Left ventricle myocardium inferior (tissue), 1 donor: ENCODE measurements at regions not wholly inside any gene's neighbourhood (a gene's known extent, or its start where the extent isn't known, plus 50 kb on each side); places are given as distances from the start of the nearest gene placed in this dataset.

Experiments
- DNase-seq: peaks from one replicate; pipeline ENCODE4 v3.0.0-alpha.2; 2020
- H3K27ac ChIP-seq: fragments of 200-600 bp; replicated peaks from 2 replicates; pipeline ENCODE4 v1.8.0; 2021
- H3K27me3 ChIP-seq: fragments of 200-600 bp; 2 replicates; pipeline ENCODE4 v1.8.0; 2021; ENCODE audit warnings: low read depth
- H3K36me3 ChIP-seq: fragments of 200-600 bp; 2 replicates; pipeline ENCODE4 v1.8.0; 2021
- H3K4me1 ChIP-seq: fragments of 200-600 bp; 2 replicates; pipeline ENCODE4 v1.8.0; 2021
- H3K4me3 ChIP-seq: fragments of 200-600 bp; 2 replicates; pipeline ENCODE4 v1.8.0; 2021; ENCODE audit warnings: mild to moderate bottlenecking, moderate library complexity
- H3K9me3 ChIP-seq: fragments of 200-600 bp; replicated peaks from 2 replicates; pipeline ENCODE4 v1.8.0; 2021
- CTCF ChIP-seq: fragments of 200-600 bp; IDR thresholded peaks from 2 replicates; pipeline ENCODE4 v1.8.0; 2021; ENCODE audit warnings: antibody characterized with exemption, mild to moderate bottlenecking, borderline replicate concordance
- intact Hi-C: fragments of 100-400 bp; cut with micrococcal nuclease; formaldehyde crosslinking; loops from one replicate; pipeline ENCODE4 v1.11.0; 2022
- donor health status: DM: no; HTN: yes; CAD: no; lungs with severe emphysema.

GRCh38 chr10:36583690-36584089 is 541.7 kb upstream of the ANKRD30A start:
- H3K4me3 ChIP-seq, result no peak overlapping the region
- no peak for DNase-seq

GRCh38 chr10:36581237-36581636 is 544.2 kb upstream of the ANKRD30A start:
- no peaks in the 10 kb centered on the region for H3K27me3 ChIP-seq
- H3K27ac ChIP-seq, result no peak overlapping the region
- no peak for DNase-seq
- no peak overlapping the region for H3K4me3 ChIP-seq
- H3K9me3 ChIP-seq, result no peaks in the 10 kb centered on the region
- TF ChIP-seq CTCF, result no peak
- H3K36me3 ChIP-seq, result no peaks in the 10 kb centered on the region
- peaks cover 9% of the 10 kb centered on the region for H3K4me1 ChIP-seq
- intact Hi-C loops, result no loop called here

More at GRCh38 chr10:36583690-36584089, 541.7 kb upstream of the ANKRD30A start:
- Histone ChIP-seq H3K36me3 (no peaks in the 10 kb centered on the region), H3K4me1 (peaks cover 9% of the 10 kb centered on the region), H3K9me3 (no peaks in the 10 kb centered on the region), H3K27me3 (no peaks in the 10 kb centered on the region), H3K27ac (no peak overlapping the region)
- intact Hi-C loops, result no loop called here
- no peak for TF ChIP-seq CTCF

- no peak for TF ChIP-seq CTCF
- Histone ChIP-seq H3K4me1 (peaks cover 6% of the 10 kb centered on the region), H3K9me3 (no peaks in the 10 kb centered on the region), H3K27me3 (no peaks in the 10 kb centered on the region), H3K36me3 (no peaks in the 10 kb centered on the region), H3K4me3 (no peak overlapping the region), H3K27ac (no peak overlapping the region)
- DNase-seq, result no peak
- intact Hi-C loops, result no loop called here
Measured at GRCh38 chr10:36578306-36578705, 547.1 kb upstream of the ANKRD30A start.

- intact Hi-C loops, result no loop called here
- DNase-seq, result no peak
- no peaks in the 10 kb centered on the region for H3K9me3 ChIP-seq
- H3K4me1 ChIP-seq, result no peaks in the 10 kb centered on the region
- H3K4me3 ChIP-seq, result no peak overlapping the region
- H3K27ac ChIP-seq, result no peak overlapping the region
- no peaks in the 10 kb centered on the region for H3K36me3 ChIP-seq
- TF ChIP-seq CTCF, result no peak
- no peaks in the 10 kb centered on the region for H3K27me3 ChIP-seq
Measured at GRCh38 chr10:36577126-36577525, 548.3 kb upstream of the ANKRD30A start.

- no peaks in the 10 kb centered on the region for H3K36me3 ChIP-seq
- no peaks in the 10 kb centered on the region for H3K4me1 ChIP-seq
- intact Hi-C loops, result no loop called here
- H3K9me3 ChIP-seq, result no peaks in the 10 kb centered on the region
- no peak overlapping the region for H3K4me3 ChIP-seq
- no peak for TF ChIP-seq CTCF
- H3K27me3 ChIP-seq, result no peaks in the 10 kb centered on the region
- H3K27ac ChIP-seq, result no peak overlapping the region
- no peak for DNase-seq
Measured at GRCh38 chr10:36574207-36574606, 551.2 kb upstream of the ANKRD30A start.

- Histone ChIP-seq H3K4me3 (no peak overlapping the region), H3K36me3 (no peaks in the 10 kb centered on the region), H3K27ac (no peak overlapping the region), H3K4me1 (no peaks in the 10 kb centered on the region), H3K9me3 (no peaks in the 10 kb centered on the region), H3K27me3 (no peaks in the 10 kb centered on the region)
- intact Hi-C loops, result no loop called here
- TF ChIP-seq CTCF, result no peak
- no peak for DNase-seq
Measured at GRCh38 chr10:36573246-36573645, 552.2 kb upstream of the ANKRD30A start.
